CD4-positive, alpha-beta T cell (primary cell): ENCODE measurements at regions not wholly inside any gene's neighbourhood (a gene's known extent, or its start where the extent isn't known, plus 50 kb on each side); places are given as distances from the start of the nearest gene placed in this dataset.

Experiments
- ATAC-seq: fragments of 200-7000 bp; cut with Tn5 transposase; one replicate; pipeline ENCODE4 v1.10.0; 2022; ENCODE audit warnings: mild to moderate bottlenecking; ENCODE audit not compliant: poor library complexity
- CTCF ChIA-PET: fragments of 350-600 bp; sonication (Branson Sonifier 250); formaldehyde crosslinking; loops from one replicate; lab custom pipeline; 2021; ENCODE audit warnings: antibody characterized with exemption, inconsistent platforms; lab: Charles Lee
- POLR2A ChIA-PET: fragments of 350-600 bp; sonication (Branson Sonifier 250); formaldehyde crosslinking; loops from one replicate; lab custom pipeline; 2021; ENCODE audit warnings: antibody characterized with exemption, inconsistent platforms; lab: Charles Lee
- DNase-seq, 14 experiments: peaks; one replicate each; pipeline ENCODE4 v3.0.0-alpha.2; 2013 to 2020; ENCODE audit warnings: mixed read lengths in 2 of 14
- H3K27ac ChIP-seq, 2 donors: one replicate each; pipeline versions ENCODE4 v1.5.1 to v1.7.0; 2013; ENCODE audit warnings: low read length in 2 of 2, low read depth in 1 of 2, mild to moderate bottlenecking in 1 of 2
- H3K27me3 ChIP-seq, 2 experiments: 1 replicate in 1 of 2; 2 replicates in 1 of 2; pipeline versions ENCODE4 v1.6.1 to v1.7.0; 2013; ENCODE audit warnings: low read length in 2 of 2, control low read depth in 1 of 2, mild to moderate bottlenecking in 1 of 2, moderate library complexity in 1 of 2; ENCODE audit not compliant: insufficient read depth in 2 of 2, control insufficient read depth in 1 of 2
- H3K36me3 ChIP-seq: one replicate; pipeline ENCODE4 v1.6.1; 2013; ENCODE audit warnings: low read length, control low read depth; ENCODE audit not compliant: insufficient read depth
- H3K4me1 ChIP-seq: one replicate; pipeline ENCODE4 v1.6.1; 2013; ENCODE audit warnings: low read length, control low read depth; ENCODE audit not compliant: insufficient read depth
- H3K4me3 ChIP-seq: one replicate; pipeline ENCODE4 v1.5.1; 2013; ENCODE audit warnings: mild to moderate bottlenecking, low read length, moderate library complexity
- H3K9me3 ChIP-seq, 2 experiments: 1 replicate in 1 of 2; 2 replicates in 1 of 2; pipeline versions ENCODE4 v1.6.1 to v1.7.0; 2013; ENCODE audit warnings: low read length in 2 of 2, mild to moderate bottlenecking in 2 of 2, control low read depth in 1 of 2, moderate library complexity in 1 of 2; ENCODE audit not compliant: control insufficient read depth in 1 of 2, insufficient read depth in 1 of 2
- H3K27ac Mint-ChIP-seq: one replicate; pipeline ENCODE4 v1.8.0; 2020; ENCODE audit warnings: mixed read lengths
- H3K27me3 Mint-ChIP-seq: one replicate; pipeline ENCODE4 v1.8.0; 2021; ENCODE audit warnings: mixed read lengths
- H3K36me3 Mint-ChIP-seq: one replicate; pipeline ENCODE4 v1.8.0; 2021; ENCODE audit warnings: low read depth, mixed read lengths
- H3K4me1 Mint-ChIP-seq: one replicate; pipeline ENCODE4 v1.8.0; 2021; ENCODE audit warnings: low read depth, mixed read lengths
- H3K4me3 Mint-ChIP-seq: one replicate; pipeline ENCODE4 v1.8.0; 2020; ENCODE audit warnings: mild to moderate bottlenecking, mixed read lengths
- H3K9me3 Mint-ChIP-seq: one replicate; pipeline ENCODE4 v1.8.0; 2020; ENCODE audit warnings: mixed read lengths
- intact Hi-C, 2 experiments: fragments of 100-400 bp; cut with DNase I in 1 of 2; cut with micrococcal nuclease in 1 of 2; formaldehyde crosslinking; loops; one replicate each; pipeline versions ENCODE4 v1.15.1 to v1.9.0; 2023 to 2025; cut with DNase I, micrococcal nuclease
- TF ChIP-seq, protein P1 (sequence below): fragments of 200-600 bp; IDR thresholded peaks from one replicate; pipeline ENCODE4 v1.8.0; 2022; ENCODE audit warnings: antibody characterized with exemption, mild to moderate bottlenecking

DNA sequence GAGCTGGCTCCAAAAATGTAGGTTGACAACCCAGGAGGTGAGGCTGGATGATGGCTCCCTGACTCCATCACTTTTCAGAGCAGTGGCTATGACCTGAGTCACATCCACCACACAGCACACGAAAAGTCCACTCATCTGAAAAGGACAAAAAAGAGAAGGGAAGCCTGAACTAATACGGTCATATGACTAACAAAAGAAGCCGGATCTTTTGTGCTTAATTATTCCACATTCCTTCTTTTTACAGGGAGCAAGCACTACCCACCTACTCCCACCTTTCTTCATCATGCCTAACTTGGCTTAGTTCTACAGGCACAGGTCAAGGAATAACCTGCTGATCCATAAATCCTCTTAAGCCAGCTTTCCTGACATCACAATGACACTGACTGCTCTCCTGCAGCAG lies 601.3 kb upstream of the MIR17HG start:
- H3K9me3 ChIP-seq = peaks cover 0 to 4% of the 10 kb centered on the region in 2 experiments
- Mint-ChIP-seq H3K27ac (no peak overlapping the region), H3K4me3 (no peak overlapping the region), H3K4me1 (no peaks in the 10 kb centered on the region), H3K9me3 (peaks cover 9% of the 10 kb centered on the region), H3K36me3 (no peaks in the 10 kb centered on the region), H3K27me3 (no peaks in the 10 kb centered on the region)
- ATAC-seq = no peak
- H3K36me3 ChIP-seq = no peaks in the 10 kb centered on the region
- DNase-seq = no peak
- intact Hi-C loops = no loop called here
- H3K4me1 ChIP-seq = no peaks in the 10 kb centered on the region
- H3K4me3 ChIP-seq = no peak overlapping the region
- no peaks in the 10 kb centered on the region for H3K27me3 ChIP-seq
- TF ChIP-seq, protein P1, sequence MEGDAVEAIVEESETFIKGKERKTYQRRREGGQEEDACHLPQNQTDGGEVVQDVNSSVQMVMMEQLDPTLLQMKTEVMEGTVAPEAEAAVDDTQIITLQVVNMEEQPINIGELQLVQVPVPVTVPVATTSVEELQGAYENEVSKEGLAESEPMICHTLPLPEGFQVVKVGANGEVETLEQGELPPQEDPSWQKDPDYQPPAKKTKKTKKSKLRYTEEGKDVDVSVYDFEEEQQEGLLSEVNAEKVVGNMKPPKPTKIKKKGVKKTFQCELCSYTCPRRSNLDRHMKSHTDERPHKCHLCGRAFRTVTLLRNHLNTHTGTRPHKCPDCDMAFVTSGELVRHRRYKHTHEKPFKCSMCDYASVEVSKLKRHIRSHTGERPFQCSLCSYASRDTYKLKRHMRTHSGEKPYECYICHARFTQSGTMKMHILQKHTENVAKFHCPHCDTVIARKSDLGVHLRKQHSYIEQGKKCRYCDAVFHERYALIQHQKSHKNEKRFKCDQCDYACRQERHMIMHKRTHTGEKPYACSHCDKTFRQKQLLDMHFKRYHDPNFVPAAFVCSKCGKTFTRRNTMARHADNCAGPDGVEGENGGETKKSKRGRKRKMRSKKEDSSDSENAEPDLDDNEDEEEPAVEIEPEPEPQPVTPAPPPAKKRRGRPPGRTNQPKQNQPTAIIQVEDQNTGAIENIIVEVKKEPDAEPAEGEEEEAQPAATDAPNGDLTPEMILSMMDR = no peak
- ChIA-PET CTCF (no interaction called here), POLR2A (no interaction called here)
- H3K27ac ChIP-seq = no peak overlapping the region

DNA sequence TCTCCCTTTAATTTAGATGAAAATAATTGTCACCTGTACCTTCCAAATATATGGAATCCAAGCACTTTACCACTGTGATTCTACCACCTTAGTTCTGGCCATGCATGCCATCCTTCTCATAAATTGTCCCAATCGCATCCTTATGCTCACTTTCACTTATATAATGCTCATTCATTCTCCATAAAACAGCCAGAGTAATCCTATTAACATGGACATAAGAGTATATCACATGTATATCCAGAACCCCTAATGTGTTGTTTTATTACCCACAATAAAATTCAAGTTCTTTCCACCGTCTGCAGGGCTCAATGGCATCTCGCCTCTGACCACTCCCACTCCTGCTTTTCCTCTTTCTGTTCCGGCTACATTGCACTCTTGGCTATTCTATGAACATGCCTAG lies 597.5 kb upstream of the MIR17HG start:
- Mint-ChIP-seq H3K36me3 (no peaks in the 10 kb centered on the region), H3K4me1 (no peaks in the 10 kb centered on the region), H3K4me3 (no peak overlapping the region), H3K27me3 (no peaks in the 10 kb centered on the region), H3K27ac (no peak overlapping the region), H3K9me3 (peaks cover 7% of the 10 kb centered on the region)
- ATAC-seq (no peak), DNase-seq (no peak)
- H3K36me3 ChIP-seq = no peaks in the 10 kb centered on the region
- TF ChIP-seq, protein P1 = no peak
- ChIA-PET POLR2A (no interaction called here), CTCF (no interaction called here)
- no peak overlapping the region for H3K4me3 ChIP-seq
- H3K27me3 ChIP-seq = no peaks in the 10 kb centered on the region
- H3K27ac ChIP-seq = no peak overlapping the region
- intact Hi-C loops = no loop called here
- no peaks in the 10 kb centered on the region for H3K4me1 ChIP-seq
- H3K9me3 ChIP-seq = peaks cover 0 to 4% of the 10 kb centered on the region in 2 experiments

DNA sequence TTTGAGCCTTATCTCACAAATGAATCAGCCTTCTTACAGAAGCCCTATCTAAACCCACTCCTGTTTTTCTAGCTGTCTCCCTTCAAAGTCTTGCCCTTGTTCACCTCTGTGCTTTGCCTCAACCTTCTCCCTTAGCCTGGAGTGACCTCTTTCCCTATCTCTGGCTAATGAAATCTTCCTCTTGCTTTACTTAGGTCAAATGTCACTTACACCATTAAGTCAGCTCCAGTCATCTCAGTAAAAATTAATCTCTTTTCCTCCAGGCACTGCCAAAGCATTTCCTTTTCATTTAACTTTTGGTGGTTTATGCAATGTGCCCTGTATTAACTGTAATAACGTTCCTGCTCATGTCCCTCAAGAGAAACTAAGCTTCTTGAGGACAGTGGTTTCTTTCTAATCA lies 596.5 kb upstream of the MIR17HG start:
- ChIA-PET POLR2A (no interaction called here), CTCF (no interaction called here)
- Histone ChIP-seq H3K9me3 (peaks cover 0 to 4% of the 10 kb centered on the region in 2 experiments), H3K4me3 (no peak overlapping the region), H3K4me1 (no peaks in the 10 kb centered on the region), H3K27me3 (no peaks in the 10 kb centered on the region), H3K36me3 (no peaks in the 10 kb centered on the region), H3K27ac (no peak overlapping the region)
- no peak for ATAC-seq
- no peak for DNase-seq
- intact Hi-C loops = no loop called here
- Mint-ChIP-seq H3K9me3 (peaks cover 7% of the 10 kb centered on the region), H3K27me3 (no peaks in the 10 kb centered on the region), H3K4me1 (no peaks in the 10 kb centered on the region), H3K36me3 (no peaks in the 10 kb centered on the region), H3K27ac (no peak overlapping the region), H3K4me3 (no peak overlapping the region)
- TF ChIP-seq, protein P1 = no peak
